ENCODE measurements at regions not wholly inside any gene's neighbourhood (a gene's known extent, or its start where the extent isn't known, plus 50 kb on each side); places are given as distances from the start of the nearest gene placed in this dataset.

DNA sequence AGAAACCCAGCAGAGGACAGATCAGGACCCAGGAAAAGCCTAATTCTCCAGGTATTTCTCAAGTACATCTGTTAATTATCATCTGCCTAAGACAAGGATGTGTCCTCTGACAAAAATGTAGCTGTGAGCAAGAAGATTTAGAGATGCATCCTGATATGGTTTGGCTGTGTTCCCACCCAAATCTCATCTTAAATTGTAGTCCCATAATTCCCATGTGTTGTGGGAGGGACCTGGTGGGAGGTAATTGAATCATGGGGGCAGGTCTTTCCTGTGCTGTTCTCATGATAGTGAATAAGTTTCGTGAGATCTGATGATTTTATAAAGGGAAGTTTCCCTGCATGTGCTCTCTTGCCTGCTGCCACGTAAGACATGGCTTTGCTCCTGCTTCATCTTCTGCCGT, 381.8 kb downstream of the BUD13 start:
- Histone ChIP-seq H4K20me1 (ENCODE audit: control insufficient read depth, extremely low read depth, insufficient read depth, low read length) (no peaks in the 10 kb centered on the region), H3K36me3 (ENCODE audit: control insufficient read depth, insufficient read depth, low read length) (no peaks in the 10 kb centered on the region), H2AFZ (ENCODE audit: low read length) (no peak overlapping the region), H3K9me3 (ENCODE audit: control insufficient read depth, insufficient read depth, low read depth, low read length) (no peaks in the 10 kb centered on the region), H3K9ac (ENCODE audit: insufficient read depth, low read length) (no peak overlapping the region), H3K27me3 (ENCODE audit: control insufficient read depth, insufficient read depth, low read length) (no peaks in the 10 kb centered on the region), H3K79me2 (ENCODE audit: control insufficient read depth, insufficient read depth, low read length) (no peaks in the 10 kb centered on the region), H3K27ac (ENCODE audit: insufficient read depth, low read length) (no peak overlapping the region), H3K4me2 (ENCODE audit: extremely low read depth, insufficient read depth, low read length) (no peak overlapping the region), H3K4me1 (ENCODE audit: control insufficient read depth, extremely low read depth, insufficient read depth, low read length) (no peaks in the 10 kb centered on the region), H3K4me3 (replicated peaks in 1 of 4; ENCODE audit: control extremely low read depth in 1 of 4, insufficient read depth in 1 of 4, low read depth in 3 of 4, low read length in 4 of 4) (no peak overlapping the region)
- TF ChIP-seq CTCF (conservative IDR thresholded peaks at IDR 0.05 in 1 of 2, IDR thresholded peaks at IDR 0.05 in 1 of 2; ENCODE audit: low read depth in 1 of 2, low read length in 2 of 2) (no peak), EZH2 (IDR thresholded peaks at IDR 0.05; ENCODE audit: low read length, missing control alignments) (no peak)
- DNase-seq (ENCODE audit: low read depth in 2 of 2) = no peak

DNA sequence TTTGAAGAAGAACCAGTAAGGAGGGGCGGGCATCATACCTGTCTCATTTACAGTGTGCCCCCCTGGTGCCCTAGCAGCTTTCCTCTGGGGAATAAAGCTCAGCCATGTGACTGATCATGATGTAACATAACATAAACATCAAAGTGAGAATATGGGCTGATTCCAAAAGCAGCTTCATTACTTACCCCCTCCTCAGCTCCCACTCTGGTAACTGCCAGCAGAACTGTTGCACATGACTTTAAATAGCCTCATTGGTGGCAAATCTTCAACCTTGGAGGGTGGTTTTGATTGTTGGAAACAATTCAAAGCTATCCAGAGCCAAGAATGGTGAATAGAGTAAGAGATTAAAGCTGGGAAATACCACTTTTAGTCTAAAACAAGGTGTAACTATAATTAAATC, 384.6 kb downstream of the BUD13 start:
- DNase-seq (ENCODE audit: low read depth in 2 of 2) = no peak
- Histone ChIP-seq H3K79me2 (ENCODE audit: control insufficient read depth, insufficient read depth, low read length) (no peaks in the 10 kb centered on the region), H3K4me3 (replicated peaks in 1 of 4; ENCODE audit: control extremely low read depth in 1 of 4, insufficient read depth in 1 of 4, low read depth in 3 of 4, low read length in 4 of 4) (no peak overlapping the region), H4K20me1 (ENCODE audit: control insufficient read depth, extremely low read depth, insufficient read depth, low read length) (no peaks in the 10 kb centered on the region), H3K4me2 (ENCODE audit: extremely low read depth, insufficient read depth, low read length) (no peak overlapping the region), H3K27ac (ENCODE audit: insufficient read depth, low read length) (no peak overlapping the region), H3K36me3 (ENCODE audit: control insufficient read depth, insufficient read depth, low read length) (no peaks in the 10 kb centered on the region), H3K9me3 (ENCODE audit: control insufficient read depth, insufficient read depth, low read depth, low read length) (no peaks in the 10 kb centered on the region), H2AFZ (ENCODE audit: low read length) (no peak overlapping the region), H3K9ac (ENCODE audit: insufficient read depth, low read length) (no peak overlapping the region), H3K27me3 (ENCODE audit: control insufficient read depth, insufficient read depth, low read length) (no peaks in the 10 kb centered on the region), H3K4me1 (ENCODE audit: control insufficient read depth, extremely low read depth, insufficient read depth, low read length) (no peaks in the 10 kb centered on the region)
- no peak for TF ChIP-seq CTCF (conservative IDR thresholded peaks at IDR 0.05 in 1 of 2, IDR thresholded peaks at IDR 0.05 in 1 of 2; ENCODE audit: low read depth in 1 of 2, low read length in 2 of 2)
- TF ChIP-seq EZH2 (IDR thresholded peaks at IDR 0.05; ENCODE audit: low read length, missing control alignments) = no peak

DNA sequence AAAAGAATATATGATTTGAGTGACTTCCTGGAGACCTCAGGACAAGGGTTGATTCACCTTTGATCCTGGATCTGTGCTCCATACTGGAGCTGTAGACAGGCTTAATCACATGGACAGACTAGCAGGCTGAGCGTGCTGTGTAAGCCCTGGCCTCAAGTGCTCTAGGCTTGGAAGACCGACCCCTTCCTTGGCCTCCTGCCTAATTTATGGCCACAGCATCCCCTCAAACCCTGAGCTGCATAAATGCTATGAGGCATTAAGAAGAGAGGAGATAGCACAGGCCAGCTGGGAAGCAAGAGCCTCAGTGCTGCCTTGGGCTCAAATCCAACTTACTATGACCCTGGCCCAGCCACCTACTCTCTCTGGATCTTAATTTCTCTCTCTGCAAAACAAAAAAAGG, 385.1 kb downstream of the BUD13 start:
- H2AFZ ChIP-seq (ENCODE audit: low read length) = no peak overlapping the region
- no peaks in the 10 kb centered on the region for H3K27me3 ChIP-seq (ENCODE audit: control insufficient read depth, insufficient read depth, low read length)
- H3K9ac ChIP-seq (ENCODE audit: insufficient read depth, low read length) = no peak overlapping the region
- H3K4me1 ChIP-seq (ENCODE audit: control insufficient read depth, extremely low read depth, insufficient read depth, low read length) = no peaks in the 10 kb centered on the region
- no peak overlapping the region for H3K4me2 ChIP-seq (ENCODE audit: extremely low read depth, insufficient read depth, low read length)
- TF ChIP-seq EZH2 (IDR thresholded peaks at IDR 0.05; ENCODE audit: low read length, missing control alignments) (no peak), CTCF (conservative IDR thresholded peaks at IDR 0.05 in 1 of 2, IDR thresholded peaks at IDR 0.05 in 1 of 2; ENCODE audit: low read depth in 1 of 2, low read length in 2 of 2) (no peak)
- DNase-seq (ENCODE audit: low read depth in 2 of 2) = no peak
- no peak overlapping the region for H3K27ac ChIP-seq (ENCODE audit: insufficient read depth, low read length)
- H4K20me1 ChIP-seq (ENCODE audit: control insufficient read depth, extremely low read depth, insufficient read depth, low read length) = no peaks in the 10 kb centered on the region
- H3K79me2 ChIP-seq (ENCODE audit: control insufficient read depth, insufficient read depth, low read length) = no peaks in the 10 kb centered on the region
- no peaks in the 10 kb centered on the region for H3K9me3 ChIP-seq (ENCODE audit: control insufficient read depth, insufficient read depth, low read depth, low read length)
- H3K36me3 ChIP-seq (ENCODE audit: control insufficient read depth, insufficient read depth, low read length) = no peaks in the 10 kb centered on the region
- no peak overlapping the region for H3K4me3 ChIP-seq (replicated peaks in 1 of 4; ENCODE audit: control extremely low read depth in 1 of 4, insufficient read depth in 1 of 4, low read depth in 3 of 4, low read length in 4 of 4)
